PC-3 (cell line): ENCODE measurements at regions not wholly inside any gene's neighbourhood (a gene's known extent, or its start where the extent isn't known, plus 50 kb on each side); places are given as distances from the start of the nearest gene placed in this dataset.

Experiments used
- ATAC-seq: fragments of 200-7000 bp; cut with Tn5 transposase; 2 replicates; pipeline ENCODE4 v1.9.1; 2020; ENCODE audit warnings: mild to moderate bottlenecking, moderate library complexity
- BruUV-seq: library from RNA; stranded (reverse); fragments of 400-500 nt; replicated peaks from 2 replicates; lab custom pipeline; 2021; lab: Mats Ljungman, UMichigan
- CTCF ChIA-PET: fragments of 300-600 bp; sonication (Branson Sonifier 250); formaldehyde crosslinking; loops from one replicate; lab custom pipeline; 2022; ENCODE audit warnings: antibody characterized with exemption; lab: Charles Lee
- POLR2A ChIA-PET: fragments of 300-600 bp; sonication (Branson Sonifier 250); formaldehyde crosslinking; loops from one replicate; lab custom pipeline; 2022; ENCODE audit warnings: antibody characterized with exemption; ENCODE audit not compliant: unreplicated experiment; lab: Charles Lee
- DNase-seq: peaks from one replicate; pipeline ENCODE4 v3.0.0-alpha.2; 2015
- H2AFZ ChIP-seq: fragments of 300-600 bp; sonication (generic); 2 replicates; pipeline ENCODE4 v1.6.0; 2016; ENCODE audit warnings: antibody characterized with exemption, low read length
- H3F3A ChIP-seq: fragments of 300-600 bp; sonication (generic); one replicate; pipeline ENCODE4 v1.6.0; 2017; ENCODE audit warnings: antibody characterized with exemption, low read length, control low read depth, mild to moderate bottlenecking; ENCODE audit not compliant: unreplicated experiment
- H3K27ac ChIP-seq: fragments of 300-600 bp; sonication (generic); 2 replicates; pipeline ENCODE4 v1.5.1; 2016; ENCODE audit warnings: mild to moderate bottlenecking, low read length
- H3K27me3 ChIP-seq: fragments of 300-600 bp; sonication (generic); 2 replicates; pipeline ENCODE4 v1.6.1; 2016; ENCODE audit warnings: low read length, mixed read lengths
- H3K36me3 ChIP-seq: fragments of 300-600 bp; sonication (generic); 2 replicates; pipeline ENCODE4 v1.6.1; 2016; ENCODE audit warnings: low read depth, mixed run types, low read length, mixed read lengths
- H3K4me1 ChIP-seq: fragments of 300-600 bp; sonication (generic); 2 replicates; pipeline ENCODE4 v1.5.1; 2016; ENCODE audit warnings: low read length; ENCODE audit not compliant: insufficient read depth
- H3K4me2 ChIP-seq: fragments of 300-600 bp; sonication (generic); 2 replicates; pipeline ENCODE4 v1.6.0; 2016; ENCODE audit warnings: low read length
- H3K4me3 ChIP-seq: fragments of 300-600 bp; sonication (generic); 2 replicates; pipeline ENCODE4 v1.5.1; 2016; ENCODE audit warnings: mild to moderate bottlenecking, low read length, mixed read lengths
- H3K79me2 ChIP-seq: fragments of 300-600 bp; sonication (generic); 2 replicates; pipeline ENCODE4 v1.6.1; 2017; ENCODE audit warnings: low read length, mixed read lengths
- H3K9ac ChIP-seq: fragments of 300-600 bp; sonication (generic); 2 replicates; pipeline ENCODE4 v1.6.0; 2016; ENCODE audit warnings: mild to moderate bottlenecking, low read length
- H3K9me2 ChIP-seq: fragments of 300-600 bp; sonication (generic); replicated peaks from 2 replicates; pipeline ENCODE4 v1.6.1; 2016; ENCODE audit warnings: mixed run types, low read length, mixed read lengths
- H3K9me3 ChIP-seq: fragments of 300-600 bp; sonication (generic); 2 replicates; pipeline ENCODE4 v1.6.1; 2016; ENCODE audit warnings: low read length, mixed read lengths
- H4K20me1 ChIP-seq: fragments of 300-600 bp; sonication (generic); 2 replicates; pipeline ENCODE4 v1.6.1; 2016; ENCODE audit warnings: low read length, mixed read lengths
- EZH2 ChIP-seq: fragments of 300-600 bp; sonication (generic); IDR thresholded peaks from one replicate; pipeline ENCODE4 v1.6.1; 2017; ENCODE audit warnings: antibody characterized with exemption, mild to moderate bottlenecking, low read length; ENCODE audit not compliant: unreplicated experiment
- EZH2phosphoT487 ChIP-seq: fragments of 300-600 bp; sonication (generic); IDR thresholded peaks from 2 replicates; pipeline ENCODE4 v1.6.1; 2018; ENCODE audit warnings: mild to moderate bottlenecking, antibody characterized with exemption, low read length, borderline replicate concordance
- intact Hi-C: fragments of 100-400 bp; cut with micrococcal nuclease; formaldehyde crosslinking; loops from 2 replicates; pipeline ENCODE4 v1.9.0; 2023
- TF ChIP-seq, protein P1 (sequence below): fragments of 300-600 bp; sonication (generic); conservative IDR thresholded peaks from 2 replicates; pipeline ENCODE4 v1.5.1; 2017; ENCODE audit warnings: antibody characterized with exemption, low read depth, mild to moderate bottlenecking, low read length

GRCh38 chr3:176663837-176664831 lies 533.1 kb downstream of the TBL1XR1 start:
- intact Hi-C loops: loop anchor here (1.0 to 10.0 kb wide), 7 partner anchors 150 to 1723 kb away; no protein-coding TSS in a partner anchor
- Histone ChIP-seq H2AFZ (0 out of 2 replicates have a peak overlapping the region, but pooled peaks have one; percentile 18), H3F3A (no peaks in the 10 kb centered on the region), H3K9me3 (peaks cover 5% of the 10 kb centered on the region; the same call in 1 of the 2 replicates), H3K4me1 (0 out of 2 replicates have a peak, but pooled peaks cover 5% of the 10 kb centered on the region), H3K27ac (no peak overlapping the region), H3K36me3 (no peaks in the 10 kb centered on the region), H3K9me2 (no peaks in the 10 kb centered on the region), H3K27me3 (no peaks in the 10 kb centered on the region), H3K79me2 (no peaks in the 10 kb centered on the region), H3K9ac (no peak overlapping the region), H3K4me2 (peak overlapping the region; percentile 19), H4K20me1 (no peaks in the 10 kb centered on the region), H3K4me3 (no peak overlapping the region)
- CTCF ChIA-PET: interaction anchor here (0.7 to 1.4 kb wide), 2 partner anchors 150 to 259 kb away, joined by 3 to 4 read pairs; no protein-coding TSS in a partner anchor
- no TSS peak for BruUV-seq
- ATAC-seq (peak; percentile 97), DNase-seq (peak; percentile 74)
- no peak for TF ChIP-seq EZH2
- TF ChIP-seq, protein P1, sequence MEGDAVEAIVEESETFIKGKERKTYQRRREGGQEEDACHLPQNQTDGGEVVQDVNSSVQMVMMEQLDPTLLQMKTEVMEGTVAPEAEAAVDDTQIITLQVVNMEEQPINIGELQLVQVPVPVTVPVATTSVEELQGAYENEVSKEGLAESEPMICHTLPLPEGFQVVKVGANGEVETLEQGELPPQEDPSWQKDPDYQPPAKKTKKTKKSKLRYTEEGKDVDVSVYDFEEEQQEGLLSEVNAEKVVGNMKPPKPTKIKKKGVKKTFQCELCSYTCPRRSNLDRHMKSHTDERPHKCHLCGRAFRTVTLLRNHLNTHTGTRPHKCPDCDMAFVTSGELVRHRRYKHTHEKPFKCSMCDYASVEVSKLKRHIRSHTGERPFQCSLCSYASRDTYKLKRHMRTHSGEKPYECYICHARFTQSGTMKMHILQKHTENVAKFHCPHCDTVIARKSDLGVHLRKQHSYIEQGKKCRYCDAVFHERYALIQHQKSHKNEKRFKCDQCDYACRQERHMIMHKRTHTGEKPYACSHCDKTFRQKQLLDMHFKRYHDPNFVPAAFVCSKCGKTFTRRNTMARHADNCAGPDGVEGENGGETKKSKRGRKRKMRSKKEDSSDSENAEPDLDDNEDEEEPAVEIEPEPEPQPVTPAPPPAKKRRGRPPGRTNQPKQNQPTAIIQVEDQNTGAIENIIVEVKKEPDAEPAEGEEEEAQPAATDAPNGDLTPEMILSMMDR: peak; percentile 73
- POLR2A ChIA-PET: no interaction called here

DNA sequence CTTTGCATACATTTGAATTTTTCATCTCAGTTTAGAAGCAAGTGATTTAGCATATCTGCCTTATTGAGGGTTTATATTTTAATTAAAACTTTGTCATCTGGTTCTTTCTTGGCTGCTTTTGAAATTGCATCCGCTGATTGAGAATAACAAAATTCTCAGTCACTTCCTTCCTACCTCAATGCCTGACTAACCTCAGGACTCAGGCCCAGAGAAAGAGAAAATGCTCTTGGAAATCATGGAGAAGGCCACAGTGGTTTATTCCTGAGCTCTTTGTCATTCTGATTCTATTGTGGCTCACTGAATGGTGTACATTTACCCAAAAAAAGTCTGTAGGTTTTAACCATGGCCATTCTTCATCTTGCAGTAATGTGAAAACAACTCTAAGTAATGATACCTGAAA lies 533.9 kb downstream of the TBL1XR1 start:
- Histone ChIP-seq H3K36me3 (no peaks in the 10 kb centered on the region), H3K27me3 (no peaks in the 10 kb centered on the region), H3K4me3 (no peak overlapping the region), H3K9me3 (no peaks in the 10 kb centered on the region), H4K20me1 (no peaks in the 10 kb centered on the region), H3K79me2 (no peaks in the 10 kb centered on the region), H3K4me1 (0 out of 2 replicates have a peak, but pooled peaks cover 5% of the 10 kb centered on the region), H3K9me2 (no peaks in the 10 kb centered on the region), H3K4me2 (peak overlapping the region; percentile 19), H2AFZ (0 out of 2 replicates have a peak overlapping the region, but pooled peaks have one; percentile 18), H3F3A (no peaks in the 10 kb centered on the region), H3K9ac (no peak overlapping the region), H3K27ac (no peak overlapping the region)
- intact Hi-C loops: loop anchor here (2.0 to 10.0 kb wide), 5 partner anchors 151 to 1724 kb away; no protein-coding TSS in a partner anchor
- ChIA-PET POLR2A (interaction anchor here (0.6 kb wide), 1 partner anchor 619 kb away, joined by 4 read pairs; no protein-coding TSS in a partner anchor), CTCF (interaction anchor here (1.4 kb wide), 1 partner anchor 151 kb away, joined by 3 read pairs; no protein-coding TSS in a partner anchor)
- no TSS peak for BruUV-seq
- DNase-seq: peak; percentile 19
- TF ChIP-seq EZH2phosphoT487 (no peak), EZH2 (no peak)
- TF ChIP-seq, protein P1: no peak
- ATAC-seq: peak; percentile 68
